HG02623 (cell line): ENCODE measurements at regions not wholly inside any gene's neighbourhood (a gene's known extent, or its start where the extent isn't known, plus 50 kb on each side); places are given as distances from the start of the nearest gene placed in this dataset.
A peak's percentile ranks its signal among the peaks of the same experiment; 100 is the strongest.

Experiments
- ATAC-seq: cut with Tn5 transposase; IDR thresholded peaks from one replicate; pipeline ENCODE4 v1.9.1; 2021; ENCODE audit warnings: moderate library complexity; ENCODE audit not compliant: unreplicated experiment

GRCh38 chr2:176388861-176389260 is 119.6 kb downstream of the MTX2 start:
- no peak for ATAC-seq

GRCh38 chr2:176390276-176391147 is 121.3 kb downstream of the MTX2 start:
- ATAC-seq: no peak

GRCh38 chr2:176391148-176391419 is 121.8 kb downstream of the MTX2 start:
- ATAC-seq: no peak

GRCh38 chr2:176392249-176392648 is 123.0 kb downstream of the MTX2 start:
- no peak for ATAC-seq

GRCh38 chr2:176392744-176393414 is 123.6 kb downstream of the MTX2 start:
- ATAC-seq: no peak

GRCh38 chr2:176395273-176395854 is 126.1 kb downstream of the MTX2 start:
- no peak for ATAC-seq

GRCh38 chr2:176398243-176399073 is 129.2 kb downstream of the MTX2 start:
- ATAC-seq: no peak

- ATAC-seq: no peak
These were observed 129.9 kb downstream of the MTX2 start for GRCh38 chr2:176399074-176399598.

GRCh38 chr2:176405477-176405876 is 136.2 kb downstream of the MTX2 start:
- ATAC-seq: peak; percentile 91

- no peak for ATAC-seq
These were observed 138.5 kb downstream of the MTX2 start for GRCh38 chr2:176407706-176408105.

- no peak for ATAC-seq
These were observed 140.4 kb downstream of the MTX2 start for GRCh38 chr2:176409671-176410070.

- ATAC-seq: no peak
These were observed 142.9 kb downstream of the MTX2 start for GRCh38 chr2:176412136-176412535.

GRCh38 chr2:176413786-176414185 is 144.5 kb downstream of the MTX2 start:
- ATAC-seq: no peak

GRCh38 chr2:176414641-176415040 is 145.4 kb downstream of the MTX2 start:
- ATAC-seq: no peak

GRCh38 chr2:176415174-176415895 is 146.1 kb downstream of the MTX2 start:
- no peak for ATAC-seq

- ATAC-seq: no peak
These were observed 146.8 kb downstream of the MTX2 start for GRCh38 chr2:176415937-176416499.

GRCh38 chr2:176418768-176419167 is 149.5 kb downstream of the MTX2 start:
- ATAC-seq: no peak

GRCh38 chr2:176419591-176420071 is 150.4 kb downstream of the MTX2 start:
- no peak for ATAC-seq

- ATAC-seq: no peak
These were observed 152.2 kb downstream of the MTX2 start for GRCh38 chr2:176421297-176422050.
